ENCODE measurements at regions not wholly inside any gene's neighbourhood (a gene's known extent, or its start where the extent isn't known, plus 50 kb on each side); places are given as distances from the start of the nearest gene placed in this dataset.

GRCh38 chr9:135230817-135231520, 143.5 kb downstream of the OLFM1 start:
- TF ChIP-seq, protein P1, sequence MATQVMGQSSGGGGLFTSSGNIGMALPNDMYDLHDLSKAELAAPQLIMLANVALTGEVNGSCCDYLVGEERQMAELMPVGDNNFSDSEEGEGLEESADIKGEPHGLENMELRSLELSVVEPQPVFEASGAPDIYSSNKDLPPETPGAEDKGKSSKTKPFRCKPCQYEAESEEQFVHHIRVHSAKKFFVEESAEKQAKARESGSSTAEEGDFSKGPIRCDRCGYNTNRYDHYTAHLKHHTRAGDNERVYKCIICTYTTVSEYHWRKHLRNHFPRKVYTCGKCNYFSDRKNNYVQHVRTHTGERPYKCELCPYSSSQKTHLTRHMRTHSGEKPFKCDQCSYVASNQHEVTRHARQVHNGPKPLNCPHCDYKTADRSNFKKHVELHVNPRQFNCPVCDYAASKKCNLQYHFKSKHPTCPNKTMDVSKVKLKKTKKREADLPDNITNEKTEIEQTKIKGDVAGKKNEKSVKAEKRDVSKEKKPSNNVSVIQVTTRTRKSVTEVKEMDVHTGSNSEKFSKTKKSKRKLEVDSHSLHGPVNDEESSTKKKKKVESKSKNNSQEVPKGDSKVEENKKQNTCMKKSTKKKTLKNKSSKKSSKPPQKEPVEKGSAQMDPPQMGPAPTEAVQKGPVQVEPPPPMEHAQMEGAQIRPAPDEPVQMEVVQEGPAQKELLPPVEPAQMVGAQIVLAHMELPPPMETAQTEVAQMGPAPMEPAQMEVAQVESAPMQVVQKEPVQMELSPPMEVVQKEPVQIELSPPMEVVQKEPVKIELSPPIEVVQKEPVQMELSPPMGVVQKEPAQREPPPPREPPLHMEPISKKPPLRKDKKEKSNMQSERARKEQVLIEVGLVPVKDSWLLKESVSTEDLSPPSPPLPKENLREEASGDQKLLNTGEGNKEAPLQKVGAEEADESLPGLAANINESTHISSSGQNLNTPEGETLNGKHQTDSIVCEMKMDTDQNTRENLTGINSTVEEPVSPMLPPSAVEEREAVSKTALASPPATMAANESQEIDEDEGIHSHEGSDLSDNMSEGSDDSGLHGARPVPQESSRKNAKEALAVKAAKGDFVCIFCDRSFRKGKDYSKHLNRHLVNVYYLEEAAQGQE (IDR thresholded peaks at IDR 0.05; ENCODE audit: insufficient read depth in 1 of 2, low read depth in 2 of 2, low read length in 1 of 2) = no peak
- TF ChIP-seq, protein P2, sequence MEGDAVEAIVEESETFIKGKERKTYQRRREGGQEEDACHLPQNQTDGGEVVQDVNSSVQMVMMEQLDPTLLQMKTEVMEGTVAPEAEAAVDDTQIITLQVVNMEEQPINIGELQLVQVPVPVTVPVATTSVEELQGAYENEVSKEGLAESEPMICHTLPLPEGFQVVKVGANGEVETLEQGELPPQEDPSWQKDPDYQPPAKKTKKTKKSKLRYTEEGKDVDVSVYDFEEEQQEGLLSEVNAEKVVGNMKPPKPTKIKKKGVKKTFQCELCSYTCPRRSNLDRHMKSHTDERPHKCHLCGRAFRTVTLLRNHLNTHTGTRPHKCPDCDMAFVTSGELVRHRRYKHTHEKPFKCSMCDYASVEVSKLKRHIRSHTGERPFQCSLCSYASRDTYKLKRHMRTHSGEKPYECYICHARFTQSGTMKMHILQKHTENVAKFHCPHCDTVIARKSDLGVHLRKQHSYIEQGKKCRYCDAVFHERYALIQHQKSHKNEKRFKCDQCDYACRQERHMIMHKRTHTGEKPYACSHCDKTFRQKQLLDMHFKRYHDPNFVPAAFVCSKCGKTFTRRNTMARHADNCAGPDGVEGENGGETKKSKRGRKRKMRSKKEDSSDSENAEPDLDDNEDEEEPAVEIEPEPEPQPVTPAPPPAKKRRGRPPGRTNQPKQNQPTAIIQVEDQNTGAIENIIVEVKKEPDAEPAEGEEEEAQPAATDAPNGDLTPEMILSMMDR (IDR thresholded peaks at IDR 0.05) = no peak
- TF ChIP-seq SIN3A (IDR thresholded peaks at IDR 0.05; ENCODE audit: borderline replicate concordance, insufficient read depth, low read depth, low read length) = no peak
